ENCODE measurements at regions not wholly inside any gene's neighbourhood (a gene's known extent, or its start where the extent isn't known, plus 50 kb on each side); places are given as distances from the start of the nearest gene placed in this dataset.

DNA sequence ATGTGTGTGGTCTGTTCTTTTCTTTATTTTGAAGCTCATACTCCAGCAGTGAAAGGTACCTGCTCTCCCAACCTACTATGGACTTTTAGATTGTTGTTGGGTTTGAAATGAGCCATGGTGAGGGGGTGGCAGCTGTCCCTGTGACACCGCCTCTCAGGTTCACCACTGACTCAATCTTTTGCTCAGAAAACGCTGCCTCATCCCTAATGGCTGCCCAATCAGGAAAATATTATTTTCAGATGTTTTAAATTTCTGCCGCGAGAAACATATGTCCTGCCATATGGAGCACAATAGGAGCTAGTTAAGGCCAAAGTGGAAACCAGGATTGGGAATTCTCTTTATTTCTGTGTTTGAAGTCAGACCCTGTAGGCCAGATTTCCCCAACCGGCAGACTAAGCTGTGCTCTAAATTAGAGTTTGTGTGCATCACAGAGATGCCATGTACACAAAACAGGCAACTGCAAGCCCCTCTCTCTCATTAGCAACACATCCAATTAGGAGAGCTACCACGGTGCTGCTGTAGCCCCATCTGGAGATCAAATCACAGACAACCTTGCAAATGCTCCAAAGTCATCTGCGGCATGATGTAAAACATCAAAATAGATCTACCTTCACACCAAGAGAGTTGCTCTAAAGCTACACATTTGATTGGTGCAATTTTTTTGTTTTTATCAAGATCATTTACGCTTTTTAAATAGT lies 144.1 kb upstream of the BACH2 start:
- intact Hi-C loops (cut with DNase I, micrococcal nuclease), result no loop called here

DNA sequence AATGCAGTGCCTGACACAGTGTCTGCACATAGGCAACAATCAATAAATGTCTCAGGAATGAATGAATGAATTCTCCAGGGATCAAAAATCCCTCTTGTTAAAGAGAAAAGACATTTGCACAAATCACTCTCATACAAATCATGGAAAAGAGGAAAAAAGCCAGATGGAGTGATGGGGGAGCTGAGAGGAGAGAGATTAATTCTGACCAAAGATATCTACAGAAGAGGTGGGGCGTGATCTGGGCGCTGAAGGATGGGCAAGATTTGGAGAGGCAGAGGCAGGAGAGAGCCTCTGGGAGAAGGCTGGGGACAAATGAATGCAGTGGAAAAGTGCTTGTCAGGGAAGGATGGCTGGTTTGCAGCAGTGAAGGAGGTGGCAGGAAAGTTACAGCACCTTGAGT lies 142.9 kb upstream of the BACH2 start:
- intact Hi-C loops (cut with DNase I, micrococcal nuclease), result no loop called here
- DNase-seq (no peak), ATAC-seq (no peak)

More for the DNA sequence above, 144.1 kb upstream of the BACH2 start:
- ATAC-seq (no peak), DNase-seq (no peak)

DNA sequence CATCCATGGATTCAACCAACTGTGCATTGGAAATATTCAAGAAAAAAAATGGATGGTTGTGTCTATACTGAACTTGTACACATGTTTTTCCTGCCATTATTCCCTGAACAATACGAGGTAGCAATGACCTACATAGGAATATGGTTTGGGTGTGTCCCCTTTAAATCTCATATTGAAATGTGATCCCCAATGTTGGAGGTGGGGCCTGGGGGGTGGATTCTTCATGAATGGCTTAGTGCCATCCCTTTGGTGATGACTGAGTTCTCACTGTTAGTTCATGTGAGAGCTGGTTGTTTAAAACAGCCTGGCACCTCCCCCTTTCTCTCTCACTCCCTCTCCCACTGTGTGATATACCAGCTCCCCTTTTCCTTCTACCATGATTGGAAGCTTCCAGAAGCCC lies 139.8 kb upstream of the BACH2 start:
- ATAC-seq (no peak), DNase-seq (no peak)
- intact Hi-C loops (cut with DNase I, micrococcal nuclease), result no loop called here

DNA sequence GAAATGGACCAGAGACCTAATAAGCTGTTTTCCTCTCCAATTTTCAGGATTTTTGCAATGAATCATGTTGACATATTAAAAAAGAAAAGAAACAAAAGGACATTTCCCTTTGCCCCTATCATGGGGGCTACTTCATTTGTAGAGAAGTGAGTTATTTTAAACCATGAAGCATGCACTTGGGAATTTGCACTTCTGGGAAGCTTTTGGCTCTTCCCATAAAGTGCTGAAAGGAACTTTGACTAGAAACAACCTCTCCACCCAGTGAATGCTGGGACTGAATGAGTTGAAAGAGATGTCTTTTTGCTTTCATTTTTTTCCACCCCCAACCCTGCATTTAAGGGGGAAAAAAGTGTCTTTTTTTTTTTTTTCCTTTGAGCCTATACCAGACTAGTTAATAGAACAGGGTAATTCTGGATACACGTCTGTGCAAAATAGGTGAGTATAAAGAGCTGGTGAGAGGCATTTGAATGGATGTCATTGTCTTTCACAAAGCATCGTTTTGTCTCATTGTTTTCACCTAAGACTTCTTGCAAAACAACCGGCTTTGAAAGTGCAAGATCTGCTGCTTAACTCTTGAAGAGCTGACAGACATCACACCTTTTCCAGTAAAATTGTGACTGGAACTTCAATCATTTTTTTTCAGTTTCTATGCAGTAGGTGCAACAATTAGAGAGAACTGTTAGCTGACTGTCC lies 138.7 kb upstream of the BACH2 start:
- intact Hi-C loops (cut with DNase I, micrococcal nuclease), result no loop called here
- ATAC-seq (no peak), DNase-seq (no peak)

DNA sequence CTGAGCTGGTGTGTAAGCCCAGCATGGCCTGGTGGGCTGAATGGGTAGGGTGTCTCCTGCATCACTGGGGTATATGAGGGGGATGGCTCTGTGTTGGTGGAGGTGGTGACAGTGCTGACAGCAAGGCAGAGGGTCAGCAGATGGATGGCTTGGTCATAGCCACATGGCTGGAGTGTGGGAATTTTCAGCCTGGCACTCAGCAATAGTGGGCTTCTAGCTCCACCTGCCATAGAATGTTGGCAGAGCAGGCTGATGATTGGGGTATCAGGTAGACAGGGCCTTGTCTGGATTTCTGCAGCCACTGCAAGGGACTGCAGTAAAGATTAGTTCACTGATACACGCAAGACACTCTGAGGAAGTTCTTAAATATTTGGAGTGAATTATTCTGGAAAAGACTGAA lies 137.5 kb upstream of the BACH2 start:
- no peak for DNase-seq
- ATAC-seq, result no peak
- intact Hi-C loops (cut with DNase I, micrococcal nuclease), result no loop called here

DNA sequence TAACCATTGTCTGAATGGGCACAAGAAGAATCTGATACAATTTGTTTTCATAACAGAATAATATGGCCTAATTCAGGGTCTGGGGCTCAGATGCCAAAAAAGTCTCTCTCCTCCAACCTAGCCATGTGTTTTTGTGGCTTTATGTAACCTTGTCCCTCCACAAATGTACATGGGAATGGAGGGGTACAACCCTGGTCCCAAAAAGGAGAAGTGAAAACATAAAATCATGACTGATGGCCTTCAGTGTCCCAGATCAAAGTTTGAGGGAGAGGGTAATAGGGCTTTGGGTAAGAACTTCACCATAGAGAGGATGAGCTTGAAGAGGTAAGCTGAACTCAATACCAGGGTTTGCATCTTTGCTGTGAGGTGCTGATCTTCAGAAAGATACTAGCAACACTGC lies 136.3 kb upstream of the BACH2 start:
- intact Hi-C loops (cut with DNase I, micrococcal nuclease), result no loop called here
- no peak for ATAC-seq
- DNase-seq, result no peak

DNA sequence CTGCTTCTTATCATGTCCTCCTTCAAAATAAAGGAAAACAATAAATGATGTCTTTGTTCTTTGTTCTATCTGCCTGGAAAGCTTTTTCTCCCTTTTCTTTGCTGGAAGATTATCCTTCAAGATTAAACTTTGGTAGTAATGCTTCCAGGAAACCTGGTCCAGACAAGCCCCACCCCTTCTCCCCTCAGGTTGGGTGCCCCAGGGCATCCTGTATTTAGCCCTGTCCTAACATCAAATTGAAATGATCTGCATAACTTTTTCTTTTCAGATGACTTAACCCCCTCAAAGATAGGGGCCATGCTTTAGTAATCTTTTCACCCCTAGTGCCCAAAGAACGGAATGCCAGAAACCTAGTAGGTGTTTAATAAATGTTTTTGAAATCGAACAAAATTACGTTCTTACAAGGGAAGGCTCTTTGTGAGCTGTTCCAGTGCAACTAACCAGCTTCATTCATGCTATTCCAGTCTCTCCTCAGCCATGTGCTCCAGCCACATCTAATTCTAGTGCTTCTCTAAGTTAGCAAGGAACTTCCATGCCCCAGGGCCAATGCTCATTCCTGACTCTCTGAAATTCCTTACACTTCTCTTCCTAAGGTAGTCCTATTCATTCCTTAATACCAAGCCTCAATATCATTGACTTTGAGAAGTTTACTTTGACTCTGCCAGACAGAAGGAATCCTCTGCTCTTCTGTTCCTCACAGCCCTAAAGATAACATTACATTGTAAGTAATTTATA lies 135.6 kb upstream of the BACH2 start:
- no peak for DNase-seq
- intact Hi-C loops (cut with DNase I, micrococcal nuclease), result no loop called here
- no peak for ATAC-seq

DNA sequence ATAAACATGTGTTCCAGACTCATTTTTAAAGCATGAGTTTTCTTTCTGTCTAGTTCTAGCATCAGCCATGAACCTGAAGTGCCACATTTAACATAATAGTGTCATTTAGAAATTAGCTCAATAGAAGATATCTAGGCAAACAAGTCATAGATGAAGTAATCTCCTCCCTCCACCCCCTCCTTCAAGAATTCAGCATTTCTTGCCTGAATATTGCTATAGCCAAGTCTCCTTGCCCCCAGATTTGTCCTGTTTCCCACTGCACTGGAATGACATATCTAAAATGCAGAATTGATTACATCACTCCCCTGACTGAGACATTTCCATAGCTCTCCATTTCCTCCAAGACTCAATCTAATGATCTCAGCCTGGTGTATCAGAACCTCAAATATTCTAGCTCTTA lies 134.9 kb upstream of the BACH2 start:
- DNase-seq (no peak), ATAC-seq (no peak)
- intact Hi-C loops (cut with DNase I, micrococcal nuclease), result no loop called here

DNA sequence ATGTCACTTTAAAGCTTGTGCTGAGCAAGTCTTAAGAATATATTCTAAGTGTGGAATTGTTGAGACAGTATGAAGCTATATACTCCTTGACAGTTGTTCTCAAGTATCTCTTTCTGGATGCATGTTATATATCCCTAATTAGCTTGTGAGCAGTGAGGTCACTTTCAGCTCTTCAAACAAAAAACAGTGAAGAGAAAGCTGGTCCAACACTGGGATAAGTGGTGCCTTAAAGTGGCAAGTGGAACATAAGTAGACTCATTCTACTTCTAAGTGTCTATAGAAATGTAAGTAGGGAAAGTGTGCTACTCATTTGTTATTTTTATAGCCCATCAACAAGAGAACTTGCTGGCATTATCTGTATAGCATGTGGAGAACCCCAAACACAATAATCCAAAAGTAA lies 133.1 kb upstream of the BACH2 start:
- ATAC-seq (no peak), DNase-seq (no peak)
- intact Hi-C loops (cut with DNase I, micrococcal nuclease), result no loop called here

DNA sequence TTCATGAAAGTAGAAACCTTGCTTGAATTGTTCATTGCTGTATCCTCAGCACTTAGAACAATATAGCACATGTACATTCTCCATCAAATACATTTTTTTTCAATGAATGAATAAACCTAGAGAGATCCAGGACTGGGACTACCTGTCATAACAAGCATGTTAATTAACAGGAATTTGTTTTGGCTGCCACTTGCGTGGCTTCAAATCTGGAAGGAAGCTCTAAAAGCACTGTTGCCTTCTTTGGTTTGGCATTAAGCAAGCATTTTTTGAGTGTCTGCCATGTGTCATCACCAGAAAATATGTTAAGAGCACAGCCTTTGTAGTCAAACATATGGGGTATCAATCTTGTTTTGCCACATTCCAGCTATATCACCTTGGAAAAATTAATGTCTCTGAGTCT lies 131.9 kb upstream of the BACH2 start:
- intact Hi-C loops (cut with DNase I, micrococcal nuclease), result no loop called here

DNA sequence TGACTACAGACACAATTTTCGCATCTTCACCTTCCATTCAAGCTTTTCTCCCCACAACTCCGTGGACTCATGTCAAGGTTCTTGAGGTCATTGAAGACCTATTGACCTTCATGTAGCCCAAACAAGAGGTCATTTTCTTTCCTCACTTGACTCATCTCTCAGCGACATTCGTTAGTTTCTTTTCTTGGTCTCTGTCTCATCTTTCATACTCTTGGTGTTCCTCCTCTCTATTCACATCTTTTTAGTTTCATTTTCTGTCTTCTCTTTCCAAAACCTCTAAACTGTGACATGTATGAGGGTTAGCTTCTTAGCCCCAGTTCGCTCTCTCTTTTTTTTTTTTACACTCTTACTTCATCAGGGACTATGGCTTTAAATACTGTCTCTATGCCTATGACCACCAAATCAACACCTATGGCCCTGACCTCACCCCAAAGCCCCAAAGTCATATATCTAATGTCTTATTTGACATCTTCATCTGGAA lies 128.6 kb upstream of the BACH2 start:
- intact Hi-C loops (cut with DNase I, micrococcal nuclease), result no loop called here
- no peak for ATAC-seq
- DNase-seq, result no peak

More for the DNA sequence above, 131.9 kb upstream of the BACH2 start:
- DNase-seq (no peak), ATAC-seq (no peak)

DNA sequence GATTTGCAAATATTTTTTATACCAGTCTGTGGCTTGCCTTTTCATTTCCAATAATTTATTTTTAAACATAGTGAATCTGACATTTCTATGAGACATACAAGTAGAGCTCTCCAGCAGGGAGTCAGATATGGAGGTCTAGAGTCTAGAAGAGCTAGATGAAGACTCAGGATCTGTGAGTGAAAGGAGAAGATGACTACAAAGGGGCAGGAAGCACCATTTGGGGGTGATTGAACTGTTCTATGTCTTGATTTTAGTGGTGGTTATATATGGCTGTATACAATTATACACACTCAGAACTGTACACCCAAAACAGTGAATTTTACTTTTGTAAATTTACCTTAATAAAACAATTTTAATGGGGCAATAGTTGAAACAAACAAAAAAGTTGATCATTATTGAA lies 127.9 kb upstream of the BACH2 start:
- intact Hi-C loops (cut with DNase I, micrococcal nuclease), result no loop called here
- DNase-seq (no peak), ATAC-seq (no peak)

DNA sequence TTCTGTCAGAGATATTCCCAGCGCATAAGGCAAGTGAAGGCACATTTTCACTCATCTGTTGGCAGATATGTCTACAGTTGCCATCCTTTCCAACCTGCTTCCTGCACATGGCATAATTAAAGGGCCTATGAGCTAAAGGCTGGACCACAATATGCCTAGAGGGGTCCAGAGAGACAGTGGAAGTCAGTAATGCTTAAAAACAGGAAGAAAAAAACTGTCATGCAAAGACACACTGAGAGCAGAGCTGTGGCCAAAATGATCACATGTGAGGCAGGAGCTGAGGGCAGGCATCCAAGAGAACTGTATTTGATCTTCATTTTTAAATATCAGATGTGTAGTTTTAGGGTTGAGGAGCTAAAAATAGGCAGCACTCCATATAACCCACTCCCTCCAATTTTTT lies 125.0 kb upstream of the BACH2 start:
- intact Hi-C loops (cut with DNase I, micrococcal nuclease), result no loop called here
- DNase-seq (no peak), ATAC-seq (no peak)

DNA sequence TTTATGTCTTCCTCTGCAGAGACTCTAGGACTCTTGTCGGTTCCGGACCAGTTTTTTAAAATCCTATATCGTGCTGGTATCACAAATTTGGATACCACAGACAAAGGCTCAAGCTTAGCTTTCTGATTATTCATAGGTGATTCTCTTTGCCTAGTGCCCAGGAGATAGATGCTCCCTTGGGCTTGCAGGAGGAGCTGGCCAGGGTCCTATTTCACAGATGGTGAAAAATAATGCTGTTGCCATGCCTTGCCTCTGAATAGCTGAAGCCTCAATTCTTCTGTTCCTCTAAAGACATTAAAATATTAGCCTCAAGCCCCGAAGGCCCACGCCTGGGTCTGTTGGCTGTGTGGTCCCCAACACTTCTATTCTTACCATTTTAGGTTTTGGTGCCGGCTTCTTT lies 123.9 kb upstream of the BACH2 start:
- DNase-seq (no peak), ATAC-seq (no peak)
- intact Hi-C loops (cut with DNase I, micrococcal nuclease), result no loop called here

DNA sequence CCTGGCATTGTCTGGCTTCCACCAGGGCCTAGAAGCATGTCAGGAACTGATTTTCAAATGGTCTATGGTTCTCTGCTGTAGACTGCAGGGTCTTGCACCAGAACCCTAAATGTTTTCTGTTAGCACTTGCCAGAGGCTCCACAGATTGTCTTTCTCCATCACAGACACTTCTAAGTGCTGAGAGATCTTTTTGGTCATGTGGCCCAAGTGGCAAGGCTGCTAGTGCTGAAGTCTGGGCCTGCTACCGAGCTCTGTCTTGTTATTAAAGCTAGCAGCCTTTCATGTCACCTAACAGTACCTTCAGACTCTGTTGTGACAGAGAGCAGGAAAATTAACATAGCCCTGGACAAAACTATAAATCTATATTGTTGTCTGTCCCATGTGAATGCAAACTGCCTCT lies 120.7 kb upstream of the BACH2 start:
- ATAC-seq (no peak), DNase-seq (no peak)
- intact Hi-C loops (cut with DNase I, micrococcal nuclease), result no loop called here

DNA sequence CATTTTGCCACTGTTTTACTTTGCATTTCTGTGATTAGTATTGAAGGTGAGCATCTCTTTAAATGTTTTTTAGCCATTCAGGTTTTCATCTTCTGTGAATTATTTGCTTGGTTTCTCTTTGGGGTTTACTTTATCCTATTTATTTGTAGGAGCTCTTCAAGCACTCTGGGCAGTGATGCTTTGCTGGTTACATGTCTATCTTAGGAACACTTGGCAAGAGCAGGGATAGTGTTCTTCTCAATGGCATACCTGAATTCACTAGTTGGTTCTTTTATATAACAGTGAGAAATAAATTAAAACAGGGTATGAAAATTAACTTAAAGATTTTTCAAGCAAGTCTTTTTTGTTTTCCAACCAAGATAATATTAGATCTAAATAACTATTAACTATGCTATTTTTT lies 119.7 kb upstream of the BACH2 start:
- intact Hi-C loops (cut with DNase I, micrococcal nuclease), result no loop called here
- DNase-seq, result no peak
- ATAC-seq, result no peak

DNA sequence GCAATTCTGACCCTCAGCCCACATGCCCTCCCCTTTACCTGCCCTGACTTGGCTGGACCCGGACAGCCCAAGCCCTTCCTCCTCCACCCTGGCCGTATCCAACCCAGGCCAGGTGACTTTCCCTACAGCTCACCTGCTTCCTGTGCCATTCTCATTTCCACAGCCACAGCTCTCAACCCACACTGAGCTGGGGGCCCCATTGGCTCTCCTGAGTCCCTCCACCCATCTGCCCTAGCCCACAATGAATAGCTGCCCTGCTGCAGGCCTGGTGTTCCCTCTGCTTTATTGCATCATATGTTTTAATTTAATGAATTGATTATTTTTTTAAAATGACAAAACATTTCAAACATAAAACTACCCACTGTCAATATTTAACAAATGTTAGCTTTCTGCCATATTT lies 118.5 kb upstream of the BACH2 start:
- intact Hi-C loops (cut with DNase I, micrococcal nuclease), result no loop called here
- DNase-seq (no peak), ATAC-seq (no peak)

DNA sequence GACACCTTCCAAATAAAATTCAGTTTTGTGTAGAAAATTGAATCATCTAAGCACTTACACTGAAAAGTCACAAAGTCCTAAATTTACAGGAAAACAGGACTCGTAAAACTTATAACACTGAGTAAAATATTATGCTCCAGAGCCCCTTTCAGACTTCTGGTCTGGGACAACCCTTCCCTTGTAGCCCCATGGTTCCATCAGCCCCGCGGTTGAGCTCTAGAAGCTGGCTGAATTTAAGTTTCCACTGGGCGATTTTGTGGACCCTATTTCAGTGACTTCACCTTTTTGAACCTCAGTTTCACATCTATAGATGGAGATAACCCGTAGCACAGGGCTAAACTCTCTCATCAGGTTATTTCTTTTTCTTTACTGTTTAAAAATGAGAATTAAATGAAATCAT lies 117.7 kb upstream of the BACH2 start:
- intact Hi-C loops (cut with DNase I, micrococcal nuclease), result no loop called here
- no peak for ATAC-seq
- DNase-seq, result no peak

DNA sequence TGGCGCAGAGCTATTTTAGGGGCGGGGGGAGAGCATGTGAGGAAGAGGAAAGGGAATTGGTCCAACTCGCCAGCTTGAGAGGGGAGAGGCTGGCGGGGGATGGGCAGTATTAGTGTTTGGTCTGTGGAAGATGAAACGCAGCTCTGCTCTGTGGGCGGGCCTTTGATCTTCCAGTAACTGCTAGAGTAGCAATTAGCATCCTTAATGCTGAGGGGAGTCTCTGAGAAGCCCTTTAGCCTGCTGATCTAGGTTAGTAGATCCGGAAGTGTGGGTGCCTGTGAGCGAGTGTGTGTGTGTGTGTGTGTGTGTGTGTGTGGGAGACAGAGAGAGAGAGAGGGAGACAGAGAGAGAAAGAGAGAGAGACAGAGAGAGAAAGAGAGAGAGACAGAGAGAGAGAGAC lies 117.2 kb upstream of the BACH2 start:
- no peak for ATAC-seq
- peak in 1 of 2 donors; percentile 34 for DNase-seq
- intact Hi-C loops (cut with DNase I, micrococcal nuclease), result no loop called here

DNA sequence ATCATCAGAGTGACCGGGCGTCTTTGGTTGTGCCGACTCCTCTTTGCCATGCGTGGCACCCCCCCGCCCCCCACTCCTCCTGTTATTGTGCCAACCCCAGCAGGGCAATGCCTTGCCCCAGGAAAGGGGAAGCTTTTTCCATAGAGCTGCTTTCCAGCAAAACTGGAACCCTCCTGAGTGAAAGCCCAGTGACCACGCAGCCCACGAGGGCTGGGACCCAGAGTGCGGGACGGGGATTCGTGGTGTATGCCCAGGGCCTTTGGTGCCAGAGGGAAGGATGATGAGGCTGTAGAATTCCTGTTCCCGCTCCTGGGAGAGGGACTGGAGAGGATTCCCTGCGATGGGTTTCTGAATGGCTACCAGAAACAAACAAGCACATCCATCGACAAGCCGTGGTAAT lies 116.8 kb upstream of the BACH2 start:
- intact Hi-C loops (cut with DNase I, micrococcal nuclease), result no loop called here
- ATAC-seq (no peak), DNase-seq (no peak)

Data from left colon (tissue), 2 donors.